Neural progenitor cell (in vitro differentiated cells): ENCODE measurements at regions not wholly inside any gene's neighbourhood (a gene's known extent, or its start where the extent isn't known, plus 50 kb on each side); places are given as distances from the start of the nearest gene placed in this dataset.

Experiments
- DNase-seq: peaks from one replicate; pipeline ENCODE4 v3.0.0-alpha.2; 2016; ENCODE audit warnings: low spot score
- H2AFZ ChIP-seq: fragments of 200-600 bp; sonication (generic); replicated peaks from 2 replicates; pipeline ENCODE4 v1.6.1; 2016; ENCODE audit warnings: antibody characterized with exemption
- H3F3A ChIP-seq: fragments of 200-600 bp; sonication (generic); 2 replicates; pipeline ENCODE4 v1.6.1; 2016; ENCODE audit warnings: antibody characterized with exemption, low read depth
- H3K27ac ChIP-seq: fragments of 200-600 bp; sonication (generic); 2 replicates; pipeline ENCODE4 v1.5.1; 2016; ENCODE audit warnings: mild to moderate bottlenecking
- H3K27me3 ChIP-seq: fragments of 200-600 bp; sonication (generic); 2 replicates; pipeline ENCODE4 v1.6.1; 2016; ENCODE audit warnings: mild to moderate bottlenecking, moderate library complexity
- H3K36me3 ChIP-seq: fragments of 200-600 bp; sonication (generic); 2 replicates; pipeline ENCODE4 v1.5.1; 2016
- H3K4me1 ChIP-seq: fragments of 200-600 bp; sonication (generic); 2 replicates; pipeline ENCODE4 v1.6.1; 2016; ENCODE audit warnings: mixed run types
- H3K4me2 ChIP-seq: fragments of 200-600 bp; sonication (generic); 2 replicates; pipeline ENCODE4 v1.6.1; 2016
- H3K4me3 ChIP-seq: fragments of 200-600 bp; sonication (generic); 2 replicates; pipeline ENCODE4 v1.5.1; 2016
- H3K79me2 ChIP-seq: fragments of 200-600 bp; sonication (generic); 2 replicates; pipeline ENCODE4 v1.6.1; 2016; ENCODE audit warnings: low read depth
- H3K9ac ChIP-seq: fragments of 200-600 bp; sonication (generic); 2 replicates; pipeline ENCODE4 v1.6.1; 2016
- H3K9me3 ChIP-seq: fragments of 200-600 bp; sonication (generic); 2 replicates; pipeline ENCODE4 v1.5.1; 2016; ENCODE audit warnings: low read depth
- H4K20me1 ChIP-seq: fragments of 200-600 bp; sonication (generic); 2 replicates; pipeline ENCODE4 v1.6.1; 2016; ENCODE audit warnings: low read depth
- H3K27ac Mint-ChIP-seq: 3 replicates; pipeline ENCODE4 v1.8.0; 2021; ENCODE audit warnings: mixed read lengths
- H3K27me3 Mint-ChIP-seq: 2 replicates; pipeline ENCODE4 v1.8.0; 2022; ENCODE audit warnings: low read depth, mild to moderate bottlenecking, inconsistent platforms, moderate library complexity, mixed read lengths; ENCODE audit not compliant: insufficient read depth
- H3K36me3 Mint-ChIP-seq: 3 replicates; pipeline ENCODE4 v1.8.0; 2021; ENCODE audit warnings: mixed read lengths
- H3K4me1 Mint-ChIP-seq: 3 replicates; pipeline ENCODE4 v1.8.0; 2021; ENCODE audit warnings: mixed read lengths
- H3K4me3 Mint-ChIP-seq: 3 replicates; pipeline ENCODE4 v1.8.0; 2021; ENCODE audit warnings: mild to moderate bottlenecking, moderate library complexity, mixed read lengths
- H3K9me3 Mint-ChIP-seq: 3 replicates; pipeline ENCODE4 v1.8.0; 2020; ENCODE audit warnings: mixed read lengths
- CTCF ChIP-seq: fragments of 200-600 bp; sonication (generic); IDR thresholded peaks from 2 replicates; pipeline ENCODE4 v1.5.1; 2017; ENCODE audit warnings: antibody characterized with exemption, mild to moderate bottlenecking
- EZH2 ChIP-seq: fragments of 200-600 bp; sonication (generic); IDR thresholded peaks from 2 replicates; pipeline ENCODE4 v1.6.1; 2017; ENCODE audit warnings: antibody characterized with exemption, mild to moderate bottlenecking, moderate library complexity
- EZH2phosphoT487 ChIP-seq: fragments of 200-600 bp; sonication (generic); IDR thresholded peaks from 2 replicates; pipeline ENCODE4 v1.6.1; 2017; ENCODE audit warnings: antibody characterized with exemption

GRCh38 chr6:92047860-92048259, 1371.5 kb downstream of the EPHA7 start:
- no peak overlapping the region for H3K4me2 ChIP-seq
- no peaks in the 10 kb centered on the region for H3K9me3 ChIP-seq
- Mint-ChIP-seq H3K9me3 (no peaks in the 10 kb centered on the region), H3K4me1 (peaks cover 28% of the 10 kb centered on the region), H3K27ac (peak overlapping the region; percentile 89), H3K36me3 (no peaks in the 10 kb centered on the region), H3K4me3 (no peak overlapping the region), H3K27me3 (no peaks in the 10 kb centered on the region)
- DNase-seq, result peak; percentile 34
- TF ChIP-seq CTCF (no peak), EZH2 (no peak), EZH2phosphoT487 (no peak)
- no peaks in the 10 kb centered on the region for H4K20me1 ChIP-seq
- H2AFZ ChIP-seq, result no peak overlapping the region
- no peaks in the 10 kb centered on the region for H3K27me3 ChIP-seq
- no peak overlapping the region for H3K27ac ChIP-seq
- H3K36me3 ChIP-seq, result no peaks in the 10 kb centered on the region
- no peaks in the 10 kb centered on the region for H3F3A ChIP-seq
- no peaks in the 10 kb centered on the region for H3K4me1 ChIP-seq
- no peaks in the 10 kb centered on the region for H3K79me2 ChIP-seq
- no peak overlapping the region for H3K4me3 ChIP-seq
- no peak overlapping the region for H3K9ac ChIP-seq

GRCh38 chr6:92047152-92047850, 1372.1 kb downstream of the EPHA7 start:
- H3K4me1 Mint-ChIP-seq, result peaks cover 28% of the 10 kb centered on the region
- no peak for TF ChIP-seq EZH2
- TF ChIP-seq EZH2phosphoT487, result no peak
- TF ChIP-seq CTCF, result no peak
- peak overlapping the region; percentile 89 for H3K27ac Mint-ChIP-seq
- H3K4me3 ChIP-seq, result no peak overlapping the region
- no peaks in the 10 kb centered on the region for H3K36me3 Mint-ChIP-seq
- no peaks in the 10 kb centered on the region for H4K20me1 ChIP-seq
- H3K4me1 ChIP-seq, result no peaks in the 10 kb centered on the region
- H3K9me3 ChIP-seq, result no peaks in the 10 kb centered on the region
- H2AFZ ChIP-seq, result no peak overlapping the region
- no peak overlapping the region for H3K4me2 ChIP-seq
- no peak overlapping the region for H3K4me3 Mint-ChIP-seq
- H3K36me3 ChIP-seq, result no peaks in the 10 kb centered on the region
- H3K9me3 Mint-ChIP-seq, result no peaks in the 10 kb centered on the region
- no peak for DNase-seq
- no peaks in the 10 kb centered on the region for H3K79me2 ChIP-seq
- H3K9ac ChIP-seq, result no peak overlapping the region
- H3K27me3 Mint-ChIP-seq, result no peaks in the 10 kb centered on the region
- H3K27me3 ChIP-seq, result no peaks in the 10 kb centered on the region
- no peaks in the 10 kb centered on the region for H3F3A ChIP-seq
- no peak overlapping the region for H3K27ac ChIP-seq

- Mint-ChIP-seq H3K27ac (no peak overlapping the region), H3K4me3 (no peak overlapping the region)
Observed at GRCh38 chr6:92044312-92044711, 1375.0 kb downstream of the EPHA7 start.

More at GRCh38 chr6:92044312-92044711, 1375.0 kb downstream of the EPHA7 start:
- DNase-seq, result no peak
- Mint-ChIP-seq H3K4me1 (peaks cover 21% of the 10 kb centered on the region), H3K27me3 (no peaks in the 10 kb centered on the region), H3K9me3 (no peaks in the 10 kb centered on the region), H3K36me3 (no peaks in the 10 kb centered on the region)
- Histone ChIP-seq H3K79me2 (no peaks in the 10 kb centered on the region), H3F3A (no peaks in the 10 kb centered on the region), H3K9me3 (no peaks in the 10 kb centered on the region), H3K9ac (no peak overlapping the region), H3K27ac (no peak overlapping the region), H3K27me3 (no peaks in the 10 kb centered on the region), H3K4me3 (no peak overlapping the region), H2AFZ (no peak overlapping the region), H3K36me3 (no peaks in the 10 kb centered on the region), H4K20me1 (no peaks in the 10 kb centered on the region), H3K4me2 (no peak overlapping the region), H3K4me1 (no peaks in the 10 kb centered on the region)
- TF ChIP-seq EZH2phosphoT487 (no peak), CTCF (no peak), EZH2 (no peak)
